ENCODE measurements at regions not wholly inside any gene's neighbourhood (a gene's known extent, or its start where the extent isn't known, plus 50 kb on each side); places are given as distances from the start of the nearest gene placed in this dataset.
A peak's percentile ranks its signal among the peaks of the same experiment; 100 is the strongest.

- DNase-seq, result no peak
- no peaks in the 10 kb centered on the region for H3K36me3 Mint-ChIP-seq
- H3K4me1 Mint-ChIP-seq, result peaks cover 1 to 6% of the 10 kb centered on the region in 2 donors
- no peak for ATAC-seq (replicated peaks)
- H3K9me3 Mint-ChIP-seq, result no peaks in the 10 kb centered on the region
- H3K4me3 Mint-ChIP-seq, result no peak overlapping the region
- H3K27me3 Mint-ChIP-seq, result peaks cover 0 to 5% of the 10 kb centered on the region in 2 donors
- no peak overlapping the region for H3K27ac Mint-ChIP-seq
Observed at GRCh38 chr3:23734481-23734880, 71.3 kb upstream of the UBE2E1 start.

- peaks cover 0 to 5% of the 10 kb centered on the region in 2 donors for H3K27me3 Mint-ChIP-seq
- no peaks in the 10 kb centered on the region for H3K36me3 Mint-ChIP-seq
- ATAC-seq (replicated peaks) (no peak), DNase-seq (no peak)
- no peak overlapping the region for H3K27ac Mint-ChIP-seq
- H3K9me3 Mint-ChIP-seq, result no peaks in the 10 kb centered on the region
- H3K4me3 Mint-ChIP-seq, result no peak overlapping the region
- H3K4me1 Mint-ChIP-seq, result peaks cover 1 to 10% of the 10 kb centered on the region in 2 donors
Observed at GRCh38 chr3:23735062-23735461, 70.7 kb upstream of the UBE2E1 start.

- no peak overlapping the region for H3K27ac Mint-ChIP-seq
- H3K4me3 Mint-ChIP-seq, result no peak overlapping the region
- peaks cover 5 to 15% of the 10 kb centered on the region in 2 donors for H3K4me1 Mint-ChIP-seq
- no peak for DNase-seq
- peaks cover 0 to 5% of the 10 kb centered on the region in 2 donors for H3K27me3 Mint-ChIP-seq
- ATAC-seq (replicated peaks), result no peak
- no peaks in the 10 kb centered on the region for H3K9me3 Mint-ChIP-seq
- no peaks in the 10 kb centered on the region for H3K36me3 Mint-ChIP-seq
Observed at GRCh38 chr3:23735535-23736326, 70.0 kb upstream of the UBE2E1 start.

GRCh38 chr3:23738944-23739343, 66.8 kb upstream of the UBE2E1 start:
- no peak for ATAC-seq (replicated peaks)

GRCh38 chr3:23739536-23739935, 66.2 kb upstream of the UBE2E1 start:
- ATAC-seq (replicated peaks), result no peak
- H3K4me1 Mint-ChIP-seq, result peaks cover 8 to 21% of the 10 kb centered on the region in 2 donors
- no peaks in the 10 kb centered on the region for H3K36me3 Mint-ChIP-seq
- H3K9me3 Mint-ChIP-seq, result no peaks in the 10 kb centered on the region
- no peak for DNase-seq
- no peak overlapping the region for H3K4me3 Mint-ChIP-seq
- peaks cover 0 to 13% of the 10 kb centered on the region in 2 donors for H3K27me3 Mint-ChIP-seq
- H3K27ac Mint-ChIP-seq, result no peak overlapping the region

More at GRCh38 chr3:23738944-23739343, 66.8 kb upstream of the UBE2E1 start:
- Mint-ChIP-seq H3K9me3 (no peaks in the 10 kb centered on the region), H3K4me3 (no peak overlapping the region), H3K36me3 (no peaks in the 10 kb centered on the region), H3K27me3 (peaks cover 0 to 13% of the 10 kb centered on the region in 2 donors), H3K27ac (no peak overlapping the region), H3K4me1 (peaks cover 8 to 21% of the 10 kb centered on the region in 2 donors)
- no peak for DNase-seq

- Mint-ChIP-seq H3K4me3 (no peak overlapping the region), H3K36me3 (no peaks in the 10 kb centered on the region), H3K9me3 (no peaks in the 10 kb centered on the region), H3K4me1 (peaks cover 8 to 21% of the 10 kb centered on the region in 2 donors), H3K27me3 (peaks cover 0 to 13% of the 10 kb centered on the region in 2 donors), H3K27ac (no peak overlapping the region)
- ATAC-seq (replicated peaks) (peak; percentile 81 to 92), DNase-seq (peak; percentile 33)
Observed at GRCh38 chr3:23740517-23740965, 65.2 kb upstream of the UBE2E1 start.

GRCh38 chr3:23741036-23741706, 64.6 kb upstream of the UBE2E1 start:
- no peaks in the 10 kb centered on the region for H3K9me3 Mint-ChIP-seq
- DNase-seq (no peak), ATAC-seq (replicated peaks) (no peak)
- peaks cover 0 to 13% of the 10 kb centered on the region in 2 donors for H3K27me3 Mint-ChIP-seq
- H3K4me3 Mint-ChIP-seq, result no peak overlapping the region
- no peaks in the 10 kb centered on the region for H3K36me3 Mint-ChIP-seq
- H3K27ac Mint-ChIP-seq, result peak overlapping the region; percentile 37
- peaks cover 8 to 21% of the 10 kb centered on the region in 2 donors for H3K4me1 Mint-ChIP-seq

- ATAC-seq (replicated peaks) (no peak), DNase-seq (no peak)
- Mint-ChIP-seq H3K4me3 (no peak overlapping the region), H3K36me3 (no peaks in the 10 kb centered on the region), H3K27me3 (peaks cover 0 to 7% of the 10 kb centered on the region in 2 donors), H3K4me1 (peaks cover 9 to 27% of the 10 kb centered on the region in 2 donors), H3K27ac (no peak overlapping the region), H3K9me3 (no peaks in the 10 kb centered on the region)
Observed at GRCh38 chr3:23743141-23743784, 62.5 kb upstream of the UBE2E1 start.

- no peak overlapping the region for H3K27ac Mint-ChIP-seq
- H3K4me1 Mint-ChIP-seq, result peaks cover 11 to 23% of the 10 kb centered on the region in 2 donors
- no peaks in the 10 kb centered on the region for H3K36me3 Mint-ChIP-seq
- peaks cover 0 to 7% of the 10 kb centered on the region in 2 donors for H3K27me3 Mint-ChIP-seq
- ATAC-seq (replicated peaks), result no peak
- DNase-seq, result no peak
- H3K4me3 Mint-ChIP-seq, result no peak overlapping the region
- no peaks in the 10 kb centered on the region for H3K9me3 Mint-ChIP-seq
Observed at GRCh38 chr3:23746441-23746840, 59.3 kb upstream of the UBE2E1 start.

- Mint-ChIP-seq H3K4me1 (peaks cover 11 to 23% of the 10 kb centered on the region in 2 donors), H3K4me3 (no peak overlapping the region), H3K27me3 (no peaks in the 10 kb centered on the region), H3K27ac (no peak overlapping the region), H3K9me3 (no peaks in the 10 kb centered on the region), H3K36me3 (no peaks in the 10 kb centered on the region)
- DNase-seq (no peak), ATAC-seq (replicated peaks) (no peak)
Observed at GRCh38 chr3:23747841-23748240, 57.9 kb upstream of the UBE2E1 start.

GRCh38 chr3:23748398-23749110, 57.2 kb upstream of the UBE2E1 start:
- H3K9me3 Mint-ChIP-seq, result no peaks in the 10 kb centered on the region
- DNase-seq (peak; percentile 37), ATAC-seq (replicated peaks) (peak; percentile 75 to 85)
- no peak overlapping the region for H3K4me3 Mint-ChIP-seq
- H3K27me3 Mint-ChIP-seq, result no peaks in the 10 kb centered on the region
- H3K27ac Mint-ChIP-seq, result peak overlapping the region; percentile 34
- H3K36me3 Mint-ChIP-seq, result no peaks in the 10 kb centered on the region
- H3K4me1 Mint-ChIP-seq, result peaks cover 11 to 23% of the 10 kb centered on the region in 2 donors

- ATAC-seq (replicated peaks) (no peak), DNase-seq (no peak)
- no peaks in the 10 kb centered on the region for H3K9me3 Mint-ChIP-seq
- peaks cover 11 to 23% of the 10 kb centered on the region in 2 donors for H3K4me1 Mint-ChIP-seq
- H3K27me3 Mint-ChIP-seq, result no peaks in the 10 kb centered on the region
- H3K36me3 Mint-ChIP-seq, result no peaks in the 10 kb centered on the region
- peak overlapping the region; percentile 14 for H3K27ac Mint-ChIP-seq
- H3K4me3 Mint-ChIP-seq, result no peak overlapping the region
Observed at GRCh38 chr3:23749609-23750008, 56.1 kb upstream of the UBE2E1 start.

GRCh38 chr3:23750573-23751210, 55.1 kb upstream of the UBE2E1 start:
- Mint-ChIP-seq H3K36me3 (no peaks in the 10 kb centered on the region), H3K4me1 (peaks cover 11 to 23% of the 10 kb centered on the region in 2 donors), H3K27ac (no peak overlapping the region), H3K27me3 (no peaks in the 10 kb centered on the region), H3K9me3 (no peaks in the 10 kb centered on the region), H3K4me3 (no peak overlapping the region)
- ATAC-seq (replicated peaks) (no peak), DNase-seq (no peak)

All from stimulated activated naive B cell treated with anti-CD40 and anti-IgM and Interleukin-4, amounts not matched to agents 10 μg/mL and 1 μg/mL and 100 μg/mL, for 72 hours (primary cell).